GM12874 (cell line): ENCODE measurements at regions not wholly inside any gene's neighbourhood (a gene's known extent, or its start where the extent isn't known, plus 50 kb on each side); places are given as distances from the start of the nearest gene placed in this dataset.

Source experiments
- CTCF ChIP-seq: IDR thresholded peaks from 2 replicates; pipeline ENCODE4 v1.5.1; 2011; ENCODE audit warnings: low read depth, mild to moderate bottlenecking, control low read depth, low read length, moderate library complexity; ENCODE audit not compliant: insufficient read depth

- TF ChIP-seq CTCF = no peak
Observed at GRCh38 chr2:41170589-41170988, 718.7 kb upstream of the SLC8A1 start.

- TF ChIP-seq CTCF = no peak
Observed at GRCh38 chr2:41180387-41180786, 728.5 kb upstream of the SLC8A1 start.

GRCh38 chr2:41182961-41183360 lies 731.1 kb upstream of the SLC8A1 start:
- no peak for TF ChIP-seq CTCF

GRCh38 chr2:41187376-41188122 lies 735.7 kb upstream of the SLC8A1 start:
- TF ChIP-seq CTCF = no peak

GRCh38 chr2:41194230-41194629 lies 742.3 kb upstream of the SLC8A1 start:
- TF ChIP-seq CTCF = no peak

- TF ChIP-seq CTCF = no peak
Observed at GRCh38 chr2:41197781-41198180, 745.9 kb upstream of the SLC8A1 start.

GRCh38 chr2:41199334-41199733 lies 747.4 kb upstream of the SLC8A1 start:
- TF ChIP-seq CTCF = no peak
